Liver (tissue), 8 donors: ENCODE measurements at regions not wholly inside any gene's neighbourhood (a gene's known extent, or its start where the extent isn't known, plus 50 kb on each side); places are given as distances from the start of the nearest gene placed in this dataset.

Experiments
- DNase-seq: peaks from one replicate; pipeline ENCODE4 v3.0.0-alpha.2; 2017; ENCODE audit warnings: low spot score
- H3K27ac ChIP-seq, 2 donors: one replicate each; pipeline ENCODE4 v1.7.0; 2013; ENCODE audit warnings: inconsistent platforms in 2 of 2, low read length in 2 of 2, control low read depth in 1 of 2, low read depth in 1 of 2, mild to moderate bottlenecking in 1 of 2
- H3K27me3 ChIP-seq, 4 donors: one replicate each; pipeline versions ENCODE4 v1.6.1 to v1.7.0; 2013; ENCODE audit warnings: low read length in 3 of 4, inconsistent platforms in 1 of 4, mild to moderate bottlenecking in 1 of 4, moderate library complexity in 1 of 4; ENCODE audit not compliant: control insufficient read depth in 4 of 4, insufficient read depth in 4 of 4
- H3K36me3 ChIP-seq, 4 donors: one replicate each; pipeline versions ENCODE4 v1.6.1 to v1.7.0; 2013; ENCODE audit warnings: low read length in 3 of 4, mild to moderate bottlenecking in 3 of 4, low read depth in 1 of 4, moderate library complexity in 1 of 4; ENCODE audit not compliant: control insufficient read depth in 4 of 4, insufficient read depth in 3 of 4
- H3K4me1 ChIP-seq, 4 donors: one replicate each; pipeline versions ENCODE4 v1.6.1 to v1.7.0; 2013; ENCODE audit warnings: low read length in 3 of 4, mild to moderate bottlenecking in 3 of 4, moderate library complexity in 1 of 4; ENCODE audit not compliant: control insufficient read depth in 4 of 4, insufficient read depth in 4 of 4
- H3K4me3 ChIP-seq, 3 donors: one replicate each; pipeline versions ENCODE4 v1.6.1 to v1.7.0; 2013; ENCODE audit warnings: low read length in 3 of 3, control low read depth in 1 of 3, low read depth in 1 of 3, mild to moderate bottlenecking in 1 of 3
- H3K9ac ChIP-seq, 2 donors: one replicate each; pipeline ENCODE4 v1.7.0; 2013; ENCODE audit warnings: low read length in 2 of 2, mild to moderate bottlenecking in 2 of 2, moderate library complexity in 2 of 2, control low read depth in 1 of 2, low read depth in 1 of 2
- H3K9me3 ChIP-seq, 4 donors: one replicate each; pipeline versions ENCODE4 v1.6.1 to v1.7.0; 2013; ENCODE audit warnings: low read length in 3 of 4; ENCODE audit not compliant: control insufficient read depth in 4 of 4
- ATF3 ChIP-seq: IDR thresholded peaks from 2 replicates; pipeline ENCODE4 v1.6.1; 2016; ENCODE audit warnings: antibody characterized with exemption
- CTCF ChIP-seq: fragments of 150-350 bp; IDR thresholded peaks from 2 replicates; pipeline ENCODE4 v1.5.1; 2017; ENCODE audit warnings: improper control_type of control experiment, low read depth, low read length; ENCODE audit not compliant: missing input control
- EGR1 ChIP-seq, 2 donors: IDR thresholded peaks; 2 replicates each; pipeline ENCODE4 v1.6.1; 2016 to 2018; ENCODE audit warnings: antibody characterized with exemption in 2 of 2, low read depth in 2 of 2
- FOXA1 ChIP-seq: IDR thresholded peaks from 2 replicates; pipeline ENCODE4 v1.6.1; 2016; ENCODE audit warnings: antibody characterized with exemption
- FOXA2 ChIP-seq: IDR thresholded peaks from 2 replicates; pipeline ENCODE4 v1.6.1; 2016; ENCODE audit warnings: antibody characterized with exemption
- GABPA ChIP-seq, 2 donors: IDR thresholded peaks in 1 of 2; conservative IDR thresholded peaks in 1 of 2; 2 replicates each; pipeline ENCODE4 v1.6.1; 2016; ENCODE audit warnings: antibody characterized with exemption in 2 of 2, mild to moderate bottlenecking in 1 of 2, moderate library complexity in 1 of 2
- HNF4A ChIP-seq, 2 donors: conservative IDR thresholded peaks; 2 replicates each; pipeline ENCODE4 v1.6.1; 2016; ENCODE audit warnings: antibody characterized with exemption in 2 of 2, mild to moderate bottlenecking in 2 of 2
- HNF4G ChIP-seq: IDR thresholded peaks from 2 replicates; pipeline ENCODE4 v1.6.1; 2016; ENCODE audit warnings: antibody characterized with exemption
- JUND ChIP-seq, 2 donors: IDR thresholded peaks; 2 replicates each; pipeline ENCODE4 v1.6.1; 2016; ENCODE audit warnings: antibody characterized with exemption in 2 of 2
- RAD21 ChIP-seq, 2 donors: IDR thresholded peaks; 2 replicates each; pipeline ENCODE4 v1.6.1; 2016; ENCODE audit warnings: antibody characterized with exemption in 2 of 2, mild to moderate bottlenecking in 2 of 2
- RXRA ChIP-seq, 2 donors: IDR thresholded peaks; 2 replicates each; pipeline ENCODE4 v1.6.1; 2017 to 2018; ENCODE audit warnings: antibody characterized with exemption in 2 of 2, mild to moderate bottlenecking in 1 of 2
- TAF1 ChIP-seq: conservative IDR thresholded peaks from 2 replicates; pipeline ENCODE4 v1.6.1; 2016; ENCODE audit warnings: antibody characterized with exemption, mild to moderate bottlenecking
- YY1 ChIP-seq: IDR thresholded peaks from 2 replicates; pipeline ENCODE4 v1.6.1; 2016; ENCODE audit warnings: antibody characterized with exemption, mild to moderate bottlenecking
- WGBS: extraction: QIAGEN DNeasy Blood & Tissue Kit; methylation state at CpG from one replicate; pipeline ENCODE4 v1.1.7; 2013; 5-methylcytosine and 5-hydroxymethylcytosine counted together
- TF ChIP-seq, protein P1 (sequence below): IDR thresholded peaks from 2 replicates; pipeline ENCODE4 v1.6.1; 2016; ENCODE audit warnings: antibody characterized with exemption
- donor health status: healthy.
- donor health status: healthy.
- donor health status: healthy.
- donor health status: healthy.
- donor health status: healthy.

- TF ChIP-seq CTCF (no peak), ATF3 (no peak), RAD21 (IDR thresholded peaks at IDR 0.05) (no peak), JUND (IDR thresholded peaks at IDR 0.05) (no peak), HNF4G (no peak)
- TF ChIP-seq, protein P1, sequence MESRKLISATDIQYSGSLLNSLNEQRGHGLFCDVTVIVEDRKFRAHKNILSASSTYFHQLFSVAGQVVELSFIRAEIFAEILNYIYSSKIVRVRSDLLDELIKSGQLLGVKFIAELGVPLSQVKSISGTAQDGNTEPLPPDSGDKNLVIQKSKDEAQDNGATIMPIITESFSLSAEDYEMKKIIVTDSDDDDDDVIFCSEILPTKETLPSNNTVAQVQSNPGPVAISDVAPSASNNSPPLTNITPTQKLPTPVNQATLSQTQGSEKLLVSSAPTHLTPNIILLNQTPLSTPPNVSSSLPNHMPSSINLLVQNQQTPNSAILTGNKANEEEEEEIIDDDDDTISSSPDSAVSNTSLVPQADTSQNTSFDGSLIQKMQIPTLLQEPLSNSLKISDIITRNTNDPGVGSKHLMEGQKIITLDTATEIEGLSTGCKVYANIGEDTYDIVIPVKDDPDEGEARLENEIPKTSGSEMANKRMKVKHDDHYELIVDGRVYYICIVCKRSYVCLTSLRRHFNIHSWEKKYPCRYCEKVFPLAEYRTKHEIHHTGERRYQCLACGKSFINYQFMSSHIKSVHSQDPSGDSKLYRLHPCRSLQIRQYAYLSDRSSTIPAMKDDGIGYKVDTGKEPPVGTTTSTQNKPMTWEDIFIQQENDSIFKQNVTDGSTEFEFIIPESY, result no peak
These were observed 181.7 kb upstream of the TAB2 start (continued) for GRCh38 chr6:149135809-149136208.

- Histone ChIP-seq H3K4me1 (peaks cover 0 to 10% (median 8%) of the 10 kb centered on the region in 4 donors), H3K9ac (no peak overlapping the region), H3K4me3 (no peak overlapping the region), H3K36me3 (no peaks in the 10 kb centered on the region), H3K27me3 (no peaks in the 10 kb centered on the region), H3K9me3 (no peaks in the 10 kb centered on the region), H3K27ac (no peak overlapping the region)
- WGBS, result 77% methylated on average over 5 of the region's 5 CpGs
- DNase-seq, result no peak
- TF ChIP-seq EGR1 (IDR thresholded peaks at IDR 0.05; ENCODE audit: low read depth in 2 of 2), result no peak
- no peak for TF ChIP-seq TAF1
- no peak for TF ChIP-seq FOXA1
- no peak for TF ChIP-seq CTCF
- TF ChIP-seq RXRA (IDR thresholded peaks at IDR 0.05), result no peak
- no peak for TF ChIP-seq GABPA (IDR thresholded peaks at IDR 0.05 in 1 of 2, conservative IDR thresholded peaks at IDR 0.05 in 1 of 2)
- TF ChIP-seq FOXA2, result no peak
- no peak for TF ChIP-seq ATF3
- TF ChIP-seq, protein P1, result no peak
- TF ChIP-seq YY1, result no peak
- no peak for TF ChIP-seq HNF4A (conservative IDR thresholded peaks at IDR 0.05)
These were observed 181.1 kb upstream of the TAB2 start for GRCh38 chr6:149136273-149136912.
